Smooth muscle cell (in vitro differentiated cells): ENCODE measurements at regions not wholly inside any gene's neighbourhood (a gene's known extent, or its start where the extent isn't known, plus 50 kb on each side); places are given as distances from the start of the nearest gene placed in this dataset.

Source experiments
- DNase-seq: peaks from one replicate; lab custom pipeline; 2025; ENCODE audit not compliant: unreplicated experiment; lab: John Stamatoyannopoulos, UW
- H2AFZ ChIP-seq: fragments of 200-600 bp; sonication (generic); 2 replicates; pipeline ENCODE4 v1.6.0; 2016; ENCODE audit warnings: antibody characterized with exemption, low read depth, mild to moderate bottlenecking
- H3F3A ChIP-seq: fragments of 200-600 bp; sonication (generic); 2 replicates; pipeline ENCODE4 v1.6.0; 2017; ENCODE audit warnings: antibody characterized with exemption, low read depth
- H3K27ac ChIP-seq: fragments of 200-600 bp; sonication (generic); 2 replicates; pipeline ENCODE4 v1.5.1; 2016; ENCODE audit warnings: low read depth, mild to moderate bottlenecking
- H3K27me3 ChIP-seq: fragments of 200-600 bp; sonication (generic); 2 replicates; pipeline ENCODE4 v1.6.1; 2016; ENCODE audit warnings: low read depth, mild to moderate bottlenecking
- H3K36me3 ChIP-seq: fragments of 200-600 bp; sonication (generic); 2 replicates; pipeline ENCODE4 v1.5.1; 2016; ENCODE audit warnings: low read depth
- H3K4me1 ChIP-seq: fragments of 200-600 bp; sonication (generic); 2 replicates; pipeline ENCODE4 v1.5.1; 2016; ENCODE audit warnings: low read depth
- H3K4me2 ChIP-seq: fragments of 200-600 bp; sonication (generic); 2 replicates; pipeline ENCODE4 v1.6.0; 2016; ENCODE audit warnings: mild to moderate bottlenecking
- H3K4me3 ChIP-seq: fragments of 200-600 bp; sonication (generic); 2 replicates; pipeline ENCODE4 v1.5.1; 2016; ENCODE audit warnings: mild to moderate bottlenecking
- H3K79me2 ChIP-seq: fragments of 200-600 bp; sonication (generic); 2 replicates; pipeline ENCODE4 v1.6.0; 2016; ENCODE audit warnings: low read depth, mild to moderate bottlenecking
- H3K9ac ChIP-seq: fragments of 200-600 bp; sonication (generic); 2 replicates; pipeline ENCODE4 v1.6.0; 2016; ENCODE audit warnings: low read depth
- H3K9me3 ChIP-seq: fragments of 200-600 bp; sonication (generic); replicated peaks from 2 replicates; pipeline ENCODE4 v1.5.1; 2016; ENCODE audit warnings: low read depth
- H4K20me1 ChIP-seq: fragments of 200-600 bp; sonication (generic); 2 replicates; pipeline ENCODE4 v1.6.0; 2016; ENCODE audit warnings: low read depth
- WGBS: methylation state at CpG from one replicate; pipeline ENCODE4 v1.1.7; 2016; ENCODE audit warnings: low lambda C conversion rate; 5-methylcytosine and 5-hydroxymethylcytosine counted together
- TF ChIP-seq, protein P1 (sequence below): fragments of 200-600 bp; sonication (generic); IDR thresholded peaks from 2 replicates; pipeline ENCODE4 v1.5.1; 2017; ENCODE audit warnings: borderline replicate concordance, mild to moderate bottlenecking, antibody characterized with exemption; ENCODE audit not compliant: insufficient read depth, poor library complexity, severe bottlenecking

DNA sequence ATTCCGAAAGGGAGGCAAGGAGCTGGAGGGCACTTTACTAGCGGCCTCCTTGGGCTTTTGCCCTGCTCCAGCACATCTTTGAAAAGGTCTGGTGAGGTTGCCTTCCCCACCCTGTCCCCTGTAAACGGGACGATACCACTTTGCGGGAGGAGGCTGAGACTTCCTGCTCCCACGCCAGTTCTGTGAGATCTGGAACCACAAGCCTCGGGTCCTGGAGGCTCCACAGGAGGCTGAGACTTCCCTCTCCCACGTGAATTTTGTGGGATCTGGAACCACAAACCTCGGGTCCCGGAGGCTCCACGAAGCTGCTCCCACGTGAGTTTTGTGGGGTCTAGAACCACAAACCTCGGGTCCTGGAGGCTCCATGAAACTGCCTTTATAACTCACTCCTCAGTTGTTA is 209.3 kb downstream of the DLL1 start:
- no peaks in the 10 kb centered on the region for H3K9me3 ChIP-seq
- no peak for DNase-seq
- no peaks in the 10 kb centered on the region for H3K36me3 ChIP-seq
- H3K27me3 ChIP-seq: no peaks in the 10 kb centered on the region
- 83% methylated on average over 13 of the region's 13 CpGs for WGBS
- H3K27ac ChIP-seq: no peak overlapping the region
- H3K4me1 ChIP-seq: peaks cover 7% of the 10 kb centered on the region
- no peak overlapping the region for H3K9ac ChIP-seq
- no peak overlapping the region for H3K4me2 ChIP-seq
- no peak overlapping the region for H3K4me3 ChIP-seq
- TF ChIP-seq, protein P1, sequence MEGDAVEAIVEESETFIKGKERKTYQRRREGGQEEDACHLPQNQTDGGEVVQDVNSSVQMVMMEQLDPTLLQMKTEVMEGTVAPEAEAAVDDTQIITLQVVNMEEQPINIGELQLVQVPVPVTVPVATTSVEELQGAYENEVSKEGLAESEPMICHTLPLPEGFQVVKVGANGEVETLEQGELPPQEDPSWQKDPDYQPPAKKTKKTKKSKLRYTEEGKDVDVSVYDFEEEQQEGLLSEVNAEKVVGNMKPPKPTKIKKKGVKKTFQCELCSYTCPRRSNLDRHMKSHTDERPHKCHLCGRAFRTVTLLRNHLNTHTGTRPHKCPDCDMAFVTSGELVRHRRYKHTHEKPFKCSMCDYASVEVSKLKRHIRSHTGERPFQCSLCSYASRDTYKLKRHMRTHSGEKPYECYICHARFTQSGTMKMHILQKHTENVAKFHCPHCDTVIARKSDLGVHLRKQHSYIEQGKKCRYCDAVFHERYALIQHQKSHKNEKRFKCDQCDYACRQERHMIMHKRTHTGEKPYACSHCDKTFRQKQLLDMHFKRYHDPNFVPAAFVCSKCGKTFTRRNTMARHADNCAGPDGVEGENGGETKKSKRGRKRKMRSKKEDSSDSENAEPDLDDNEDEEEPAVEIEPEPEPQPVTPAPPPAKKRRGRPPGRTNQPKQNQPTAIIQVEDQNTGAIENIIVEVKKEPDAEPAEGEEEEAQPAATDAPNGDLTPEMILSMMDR: no peak
- no peaks in the 10 kb centered on the region for H3K79me2 ChIP-seq
- H4K20me1 ChIP-seq: no peaks in the 10 kb centered on the region
- H3F3A ChIP-seq: no peaks in the 10 kb centered on the region
- no peak overlapping the region for H2AFZ ChIP-seq

DNA sequence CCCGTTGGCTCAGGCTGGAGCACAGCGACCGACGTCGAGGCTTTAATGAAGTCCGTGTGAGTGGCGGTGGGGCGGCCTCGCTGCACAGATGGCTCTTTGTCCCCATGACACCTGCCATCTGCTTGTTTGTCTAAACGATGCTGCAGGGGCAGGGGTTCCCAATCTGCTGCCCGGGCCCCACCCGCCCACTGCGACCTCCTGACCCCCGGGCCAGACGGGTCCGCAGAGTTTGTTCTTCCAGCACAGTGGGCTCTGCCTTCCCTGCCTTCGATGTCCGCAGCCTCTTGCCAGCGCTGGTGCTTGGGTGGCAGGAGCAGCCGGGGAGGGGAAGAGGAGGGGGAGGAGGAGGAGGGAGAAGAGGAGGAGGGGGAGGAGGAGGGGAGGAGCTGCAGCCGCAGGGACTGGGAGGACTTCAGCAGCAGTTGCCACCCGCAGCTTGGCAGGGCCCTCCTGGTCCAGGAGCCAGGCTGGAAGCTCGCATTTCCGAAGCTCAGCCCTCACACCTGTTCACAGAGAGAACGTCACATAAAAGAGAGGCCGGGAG is 210.0 kb downstream of the DLL1 start:
- 96% methylated on average over 21 of the region's 26 CpGs for WGBS
- H2AFZ ChIP-seq: no peak overlapping the region
- H3K4me2 ChIP-seq: no peak overlapping the region
- no peaks in the 10 kb centered on the region for H3K27me3 ChIP-seq
- no peak overlapping the region for H3K27ac ChIP-seq
- H3F3A ChIP-seq: no peaks in the 10 kb centered on the region
- DNase-seq: no peak
- no peaks in the 10 kb centered on the region for H3K9me3 ChIP-seq
- no peaks in the 10 kb centered on the region for H3K79me2 ChIP-seq
- no peaks in the 10 kb centered on the region for H3K36me3 ChIP-seq
- H3K4me1 ChIP-seq: peaks cover 7% of the 10 kb centered on the region
- no peak overlapping the region for H3K4me3 ChIP-seq
- no peaks in the 10 kb centered on the region for H4K20me1 ChIP-seq
- TF ChIP-seq, protein P1: no peak
- no peak overlapping the region for H3K9ac ChIP-seq

DNA sequence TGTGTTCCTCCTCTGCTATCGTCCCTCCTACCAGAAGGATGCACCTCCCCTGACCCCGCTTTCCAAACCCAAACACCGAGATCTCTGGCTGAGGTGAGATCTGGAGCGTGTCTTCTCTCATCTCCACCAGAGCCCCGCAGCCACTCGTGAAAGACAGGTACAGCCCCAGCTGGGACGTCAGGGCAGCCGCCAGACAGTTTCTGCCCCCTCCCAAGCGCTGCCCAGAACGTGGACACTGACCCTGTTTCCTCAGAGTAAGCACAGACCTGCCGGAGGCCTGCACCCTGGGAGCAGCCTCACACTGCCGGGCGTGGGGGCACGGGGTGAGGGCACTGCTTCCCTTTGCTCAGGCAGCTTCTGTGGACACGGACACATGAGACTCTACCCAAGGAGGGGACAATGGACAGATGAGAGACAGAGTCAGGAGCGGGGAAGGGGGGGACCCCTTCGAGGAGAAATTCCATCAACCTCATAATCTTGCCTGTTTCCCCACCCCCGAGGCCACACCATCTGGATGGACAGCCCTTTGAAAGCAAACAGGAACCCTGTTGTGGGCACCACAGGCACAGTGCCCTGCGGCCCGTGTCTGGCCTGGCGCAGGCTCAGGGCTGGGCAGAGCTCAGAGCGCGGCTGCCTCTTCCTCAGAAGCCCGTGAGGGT is 210.6 kb downstream of the DLL1 start:
- H3K9me3 ChIP-seq: no peaks in the 10 kb centered on the region

More for the DNA sequence above, 210.6 kb downstream of the DLL1 start:
- TF ChIP-seq, protein P1: no peak
- Histone ChIP-seq H3K36me3 (no peaks in the 10 kb centered on the region), H3K27ac (no peak overlapping the region), H3K4me2 (no peak overlapping the region), H3K4me3 (no peak overlapping the region), H3K9ac (no peak overlapping the region), H2AFZ (no peak overlapping the region), H3K4me1 (peaks cover 7% of the 10 kb centered on the region), H4K20me1 (no peaks in the 10 kb centered on the region), H3K27me3 (no peaks in the 10 kb centered on the region), H3K79me2 (no peaks in the 10 kb centered on the region), H3F3A (no peaks in the 10 kb centered on the region)
- DNase-seq: no peak
- WGBS: 86% methylated on average over 24 of the region's 24 CpGs
